ENCODE measurements at regions not wholly inside any gene's neighbourhood (a gene's known extent, or its start where the extent isn't known, plus 50 kb on each side); places are given as distances from the start of the nearest gene placed in this dataset.

DNA sequence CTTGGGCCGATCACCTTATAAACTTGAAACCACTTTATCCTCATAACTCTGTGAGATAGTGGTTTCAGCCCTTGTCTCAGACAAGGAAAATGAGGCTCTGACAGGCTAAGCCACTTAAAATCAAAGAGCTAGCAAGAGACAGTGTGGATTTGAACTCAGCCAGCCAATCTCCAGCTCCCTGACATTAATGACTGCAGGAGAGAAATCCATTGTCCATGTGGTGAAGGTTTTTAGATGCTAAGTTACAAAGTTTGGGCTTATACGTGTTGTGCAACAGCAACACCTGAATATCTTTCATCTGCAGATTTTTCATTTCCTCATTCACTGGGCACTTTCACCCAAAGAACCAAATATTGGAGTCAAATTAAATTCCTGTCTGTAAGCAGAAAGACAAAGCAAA, 501.3 kb downstream of the GRIN2A start:
- TF ChIP-seq, protein P1, sequence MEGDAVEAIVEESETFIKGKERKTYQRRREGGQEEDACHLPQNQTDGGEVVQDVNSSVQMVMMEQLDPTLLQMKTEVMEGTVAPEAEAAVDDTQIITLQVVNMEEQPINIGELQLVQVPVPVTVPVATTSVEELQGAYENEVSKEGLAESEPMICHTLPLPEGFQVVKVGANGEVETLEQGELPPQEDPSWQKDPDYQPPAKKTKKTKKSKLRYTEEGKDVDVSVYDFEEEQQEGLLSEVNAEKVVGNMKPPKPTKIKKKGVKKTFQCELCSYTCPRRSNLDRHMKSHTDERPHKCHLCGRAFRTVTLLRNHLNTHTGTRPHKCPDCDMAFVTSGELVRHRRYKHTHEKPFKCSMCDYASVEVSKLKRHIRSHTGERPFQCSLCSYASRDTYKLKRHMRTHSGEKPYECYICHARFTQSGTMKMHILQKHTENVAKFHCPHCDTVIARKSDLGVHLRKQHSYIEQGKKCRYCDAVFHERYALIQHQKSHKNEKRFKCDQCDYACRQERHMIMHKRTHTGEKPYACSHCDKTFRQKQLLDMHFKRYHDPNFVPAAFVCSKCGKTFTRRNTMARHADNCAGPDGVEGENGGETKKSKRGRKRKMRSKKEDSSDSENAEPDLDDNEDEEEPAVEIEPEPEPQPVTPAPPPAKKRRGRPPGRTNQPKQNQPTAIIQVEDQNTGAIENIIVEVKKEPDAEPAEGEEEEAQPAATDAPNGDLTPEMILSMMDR (IDR thresholded peaks at IDR 0.05): no peak
- TF ChIP-seq POLR2AphosphoS5 (IDR thresholded peaks at IDR 0.05; ENCODE audit: low read depth, low read length): no peak
- TF ChIP-seq, protein P2, sequence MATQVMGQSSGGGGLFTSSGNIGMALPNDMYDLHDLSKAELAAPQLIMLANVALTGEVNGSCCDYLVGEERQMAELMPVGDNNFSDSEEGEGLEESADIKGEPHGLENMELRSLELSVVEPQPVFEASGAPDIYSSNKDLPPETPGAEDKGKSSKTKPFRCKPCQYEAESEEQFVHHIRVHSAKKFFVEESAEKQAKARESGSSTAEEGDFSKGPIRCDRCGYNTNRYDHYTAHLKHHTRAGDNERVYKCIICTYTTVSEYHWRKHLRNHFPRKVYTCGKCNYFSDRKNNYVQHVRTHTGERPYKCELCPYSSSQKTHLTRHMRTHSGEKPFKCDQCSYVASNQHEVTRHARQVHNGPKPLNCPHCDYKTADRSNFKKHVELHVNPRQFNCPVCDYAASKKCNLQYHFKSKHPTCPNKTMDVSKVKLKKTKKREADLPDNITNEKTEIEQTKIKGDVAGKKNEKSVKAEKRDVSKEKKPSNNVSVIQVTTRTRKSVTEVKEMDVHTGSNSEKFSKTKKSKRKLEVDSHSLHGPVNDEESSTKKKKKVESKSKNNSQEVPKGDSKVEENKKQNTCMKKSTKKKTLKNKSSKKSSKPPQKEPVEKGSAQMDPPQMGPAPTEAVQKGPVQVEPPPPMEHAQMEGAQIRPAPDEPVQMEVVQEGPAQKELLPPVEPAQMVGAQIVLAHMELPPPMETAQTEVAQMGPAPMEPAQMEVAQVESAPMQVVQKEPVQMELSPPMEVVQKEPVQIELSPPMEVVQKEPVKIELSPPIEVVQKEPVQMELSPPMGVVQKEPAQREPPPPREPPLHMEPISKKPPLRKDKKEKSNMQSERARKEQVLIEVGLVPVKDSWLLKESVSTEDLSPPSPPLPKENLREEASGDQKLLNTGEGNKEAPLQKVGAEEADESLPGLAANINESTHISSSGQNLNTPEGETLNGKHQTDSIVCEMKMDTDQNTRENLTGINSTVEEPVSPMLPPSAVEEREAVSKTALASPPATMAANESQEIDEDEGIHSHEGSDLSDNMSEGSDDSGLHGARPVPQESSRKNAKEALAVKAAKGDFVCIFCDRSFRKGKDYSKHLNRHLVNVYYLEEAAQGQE (IDR thresholded peaks at IDR 0.05; ENCODE audit: insufficient read depth in 1 of 2, low read depth in 2 of 2, low read length in 1 of 2): no peak
- no peak for TF ChIP-seq SIN3A (IDR thresholded peaks at IDR 0.05; ENCODE audit: borderline replicate concordance, insufficient read depth, low read depth, low read length)
- no peak for TF ChIP-seq TCF7L2 (IDR thresholded peaks at IDR 0.05; ENCODE audit: low read depth, low read length)
